ENCODE measurements at regions not wholly inside any gene's neighbourhood (a gene's known extent, or its start where the extent isn't known, plus 50 kb on each side); places are given as distances from the start of the nearest gene placed in this dataset.

DNA sequence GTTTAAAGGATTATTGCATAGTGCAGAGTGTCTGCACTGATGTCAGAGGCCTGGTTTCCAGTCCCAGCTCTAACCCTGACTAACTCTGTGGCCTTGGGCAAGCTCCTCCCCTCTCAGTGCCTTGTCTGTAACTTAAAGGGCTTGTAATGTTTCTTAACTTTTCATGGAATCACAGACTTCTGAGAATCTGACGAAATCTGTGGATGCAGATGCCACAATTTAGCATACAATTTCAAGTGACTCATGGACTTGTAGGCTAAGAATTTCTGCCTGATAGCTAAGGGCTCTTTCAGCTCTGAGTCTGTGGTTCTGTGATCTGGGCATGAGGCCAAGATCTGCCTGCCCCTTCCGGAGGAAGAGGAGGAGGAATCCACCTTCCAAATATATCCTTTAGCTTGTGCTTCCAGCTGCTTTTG is 236.9 kb downstream of the AR start:
- 11% methylated on average over 1 of the region's 2 CpGs for WGBS (ENCODE audit: insufficient coverage)
- Mint-ChIP-seq H3K27ac (no peak overlapping the region), H3K4me3 (no peak overlapping the region), H3K4me1 (no peaks in the 10 kb centered on the region), H3K27me3 (ENCODE audit: low read depth in 2 of 2) (no peaks in the 10 kb centered on the region), H3K9me3 (no peaks in the 10 kb centered on the region), H3K36me3 (no peaks in the 10 kb centered on the region)
- no peaks in the 10 kb centered on the region for H3K27me3 ChIP-seq (ENCODE audit: control insufficient read depth, insufficient read depth, low read length)
- TF ChIP-seq, protein P1, sequence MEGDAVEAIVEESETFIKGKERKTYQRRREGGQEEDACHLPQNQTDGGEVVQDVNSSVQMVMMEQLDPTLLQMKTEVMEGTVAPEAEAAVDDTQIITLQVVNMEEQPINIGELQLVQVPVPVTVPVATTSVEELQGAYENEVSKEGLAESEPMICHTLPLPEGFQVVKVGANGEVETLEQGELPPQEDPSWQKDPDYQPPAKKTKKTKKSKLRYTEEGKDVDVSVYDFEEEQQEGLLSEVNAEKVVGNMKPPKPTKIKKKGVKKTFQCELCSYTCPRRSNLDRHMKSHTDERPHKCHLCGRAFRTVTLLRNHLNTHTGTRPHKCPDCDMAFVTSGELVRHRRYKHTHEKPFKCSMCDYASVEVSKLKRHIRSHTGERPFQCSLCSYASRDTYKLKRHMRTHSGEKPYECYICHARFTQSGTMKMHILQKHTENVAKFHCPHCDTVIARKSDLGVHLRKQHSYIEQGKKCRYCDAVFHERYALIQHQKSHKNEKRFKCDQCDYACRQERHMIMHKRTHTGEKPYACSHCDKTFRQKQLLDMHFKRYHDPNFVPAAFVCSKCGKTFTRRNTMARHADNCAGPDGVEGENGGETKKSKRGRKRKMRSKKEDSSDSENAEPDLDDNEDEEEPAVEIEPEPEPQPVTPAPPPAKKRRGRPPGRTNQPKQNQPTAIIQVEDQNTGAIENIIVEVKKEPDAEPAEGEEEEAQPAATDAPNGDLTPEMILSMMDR (IDR thresholded peaks at IDR 0.05) = no peak
- no peak overlapping the region for H3K27ac ChIP-seq (ENCODE audit: low read length)
- DNase-seq (peak in 1 of 2 donors; percentile 1), ATAC-seq (no peak)
- no peaks in the 10 kb centered on the region for H3K4me1 ChIP-seq (ENCODE audit: control insufficient read depth, insufficient read depth, low read length)
- intact Hi-C loops (cut with micrococcal nuclease) = no loop called here
- H3K4me3 ChIP-seq (ENCODE audit: low read length) = no peak overlapping the region
- H3K36me3 ChIP-seq (ENCODE audit: control insufficient read depth, insufficient read depth, low read length) = no peaks in the 10 kb centered on the region
- H3K9me3 ChIP-seq (ENCODE audit: control insufficient read depth, insufficient read depth, low read length) = no peaks in the 10 kb centered on the region

DNA sequence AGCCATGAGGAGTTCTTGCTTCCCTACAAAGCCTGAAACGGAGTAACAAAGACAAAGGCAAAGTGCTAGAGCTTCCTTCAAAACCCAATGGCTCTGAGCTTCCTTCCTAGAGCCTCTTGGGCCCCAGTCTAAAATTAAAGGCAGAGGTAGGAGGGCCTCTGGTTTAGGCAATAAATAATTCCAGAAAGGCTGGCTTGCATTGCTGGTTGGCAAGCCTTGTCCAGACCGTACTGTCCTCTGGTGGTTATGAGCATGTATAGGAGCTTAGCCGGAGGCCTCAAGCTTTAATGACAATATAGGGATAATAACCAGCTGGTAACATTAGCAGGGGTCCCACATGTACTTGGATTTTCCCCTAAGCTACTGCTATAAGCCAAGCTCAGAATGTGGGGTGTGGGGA is 237.3 kb downstream of the AR start:
- H3K4me3 ChIP-seq (ENCODE audit: low read length) = no peak overlapping the region
- Mint-ChIP-seq H3K4me3 (no peak overlapping the region), H3K36me3 (no peaks in the 10 kb centered on the region), H3K9me3 (no peaks in the 10 kb centered on the region), H3K4me1 (no peaks in the 10 kb centered on the region), H3K27me3 (ENCODE audit: low read depth in 2 of 2) (no peaks in the 10 kb centered on the region), H3K27ac (no peak overlapping the region)
- ATAC-seq = no peak
- no peaks in the 10 kb centered on the region for H3K36me3 ChIP-seq (ENCODE audit: control insufficient read depth, insufficient read depth, low read length)
- H3K9me3 ChIP-seq (ENCODE audit: control insufficient read depth, insufficient read depth, low read length) = no peaks in the 10 kb centered on the region
- TF ChIP-seq, protein P1 (IDR thresholded peaks at IDR 0.05) = no peak
- intact Hi-C loops (cut with micrococcal nuclease) = no loop called here
- no peaks in the 10 kb centered on the region for H3K4me1 ChIP-seq (ENCODE audit: control insufficient read depth, insufficient read depth, low read length)
- 31% methylated on average over 2 of the region's 3 CpGs for WGBS (ENCODE audit: insufficient coverage)
- no peaks in the 10 kb centered on the region for H3K27me3 ChIP-seq (ENCODE audit: control insufficient read depth, insufficient read depth, low read length)
- no peak for DNase-seq
- H3K27ac ChIP-seq (ENCODE audit: low read length) = no peak overlapping the region

DNA sequence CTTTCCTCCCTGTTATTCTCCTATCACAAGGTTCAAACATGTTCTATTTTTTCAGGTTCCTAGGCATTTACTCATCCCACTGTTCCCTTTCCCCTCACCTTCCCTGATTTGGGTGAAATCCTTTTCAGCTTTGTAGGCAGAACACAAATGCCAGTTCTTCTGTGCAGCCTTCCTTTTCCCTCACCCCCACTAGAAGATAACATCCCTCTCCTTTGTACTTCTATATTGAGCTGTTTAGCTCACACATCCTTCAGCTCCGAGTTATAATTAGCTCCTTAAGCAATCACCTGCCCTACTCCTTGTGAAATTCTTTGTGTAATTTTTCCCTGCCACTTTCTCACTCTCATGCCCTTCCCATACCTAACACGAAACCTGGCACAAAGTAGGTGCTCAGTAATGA is 240.9 kb downstream of the AR start:
- TF ChIP-seq, protein P1 (IDR thresholded peaks at IDR 0.05) = no peak
- H3K4me1 ChIP-seq (ENCODE audit: control insufficient read depth, insufficient read depth, low read length) = no peaks in the 10 kb centered on the region
- ATAC-seq (no peak), DNase-seq (no peak)
- H3K27ac Mint-ChIP-seq = no peak overlapping the region
- no peaks in the 10 kb centered on the region for H3K4me1 Mint-ChIP-seq
- no peaks in the 10 kb centered on the region for H3K27me3 Mint-ChIP-seq (ENCODE audit: low read depth in 2 of 2)
- intact Hi-C loops (cut with micrococcal nuclease) = no loop called here
- H3K4me3 ChIP-seq (ENCODE audit: low read length) = no peak overlapping the region
- 78% methylated on average over 1 of the region's 2 CpGs for WGBS (ENCODE audit: insufficient coverage)
- H3K36me3 Mint-ChIP-seq = no peaks in the 10 kb centered on the region
- no peaks in the 10 kb centered on the region for H3K9me3 ChIP-seq (ENCODE audit: control insufficient read depth, insufficient read depth, low read length)
- H3K27ac ChIP-seq (ENCODE audit: low read length) = no peak overlapping the region
- H3K9me3 Mint-ChIP-seq = no peaks in the 10 kb centered on the region
- no peaks in the 10 kb centered on the region for H3K36me3 ChIP-seq (ENCODE audit: control insufficient read depth, insufficient read depth, low read length)
- no peaks in the 10 kb centered on the region for H3K27me3 ChIP-seq (ENCODE audit: control insufficient read depth, insufficient read depth, low read length)
- no peak overlapping the region for H3K4me3 Mint-ChIP-seq

DNA sequence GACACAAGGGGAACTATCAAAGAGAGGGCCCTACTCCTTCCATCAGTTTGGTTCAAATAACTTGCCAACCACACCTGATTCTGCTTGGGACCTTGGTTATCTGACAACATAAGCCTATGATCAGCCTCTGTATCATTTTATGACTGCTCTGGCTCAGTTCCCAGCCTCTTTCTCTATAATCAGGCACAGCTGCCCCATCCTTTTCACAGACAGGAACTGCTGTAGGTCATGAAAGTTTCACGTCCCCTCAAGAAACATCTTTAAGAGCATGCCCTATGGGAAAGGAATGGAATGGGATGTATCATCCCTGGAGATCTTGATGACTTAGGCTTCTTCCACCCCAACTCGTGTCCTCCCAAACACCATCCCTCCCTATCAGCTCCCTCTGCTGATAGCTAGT is 243.4 kb downstream of the AR start:
- 80% methylated on average over 1 of the region's 2 CpGs for WGBS (ENCODE audit: insufficient coverage)
- intact Hi-C loops (cut with micrococcal nuclease) = no loop called here
- Histone ChIP-seq H3K4me3 (ENCODE audit: low read length) (no peak overlapping the region), H3K27me3 (ENCODE audit: control insufficient read depth, insufficient read depth, low read length) (no peaks in the 10 kb centered on the region), H3K27ac (ENCODE audit: low read length) (no peak overlapping the region), H3K36me3 (ENCODE audit: control insufficient read depth, insufficient read depth, low read length) (no peaks in the 10 kb centered on the region), H3K9me3 (ENCODE audit: control insufficient read depth, insufficient read depth, low read length) (no peaks in the 10 kb centered on the region), H3K4me1 (ENCODE audit: control insufficient read depth, insufficient read depth, low read length) (no peaks in the 10 kb centered on the region)
- Mint-ChIP-seq H3K27me3 (ENCODE audit: low read depth in 2 of 2) (no peaks in the 10 kb centered on the region), H3K9me3 (no peaks in the 10 kb centered on the region), H3K4me1 (no peaks in the 10 kb centered on the region), H3K36me3 (no peaks in the 10 kb centered on the region), H3K27ac (no peak overlapping the region), H3K4me3 (no peak overlapping the region)
- ATAC-seq = no peak
- TF ChIP-seq, protein P1 (IDR thresholded peaks at IDR 0.05) = no peak
- DNase-seq = no peak
